Hepatocyte (in vitro differentiated cells): ENCODE measurements at regions not wholly inside any gene's neighbourhood (a gene's known extent, or its start where the extent isn't known, plus 50 kb on each side); places are given as distances from the start of the nearest gene placed in this dataset.
"Not testable (repeated sequence)": the region's sequence is repeated elsewhere in the genome, so short reads cannot be mapped to it uniquely, and the experiment has no call there.

Experiments used
- DNase-seq: peaks from one replicate; pipeline ENCODE4 v3.0.0-alpha.2; 2016; ENCODE audit warnings: low spot score
- H2AFZ ChIP-seq: fragments of 200-600 bp; sonication (generic); 2 replicates; pipeline ENCODE4 v1.6.0; 2016; ENCODE audit warnings: antibody characterized with exemption, mild to moderate bottlenecking
- H3K27ac ChIP-seq: fragments of 200-600 bp; sonication (generic); 2 replicates; pipeline ENCODE4 v1.5.1; 2016; ENCODE audit warnings: mild to moderate bottlenecking
- H3K27me3 ChIP-seq: fragments of 200-600 bp; sonication (generic); 2 replicates; pipeline ENCODE4 v1.6.1; 2016
- H3K36me3 ChIP-seq: fragments of 200-600 bp; sonication (generic); replicated peaks from 2 replicates; pipeline ENCODE4 v1.5.1; 2016; ENCODE audit warnings: low read depth; ENCODE audit not compliant: insufficient read depth
- H3K4me1 ChIP-seq: fragments of 200-600 bp; sonication (generic); 2 replicates; pipeline ENCODE4 v1.5.1; 2016; ENCODE audit warnings: mild to moderate bottlenecking, moderate library complexity; ENCODE audit not compliant: insufficient read depth
- H3K4me2 ChIP-seq: fragments of 200-600 bp; sonication (generic); 2 replicates; pipeline ENCODE4 v1.6.0; 2016
- H3K4me3 ChIP-seq: fragments of 200-600 bp; sonication (generic); 2 replicates; pipeline ENCODE4 v1.5.1; 2016; ENCODE audit warnings: mild to moderate bottlenecking
- H3K79me2 ChIP-seq: fragments of 200-600 bp; sonication (generic); 2 replicates; pipeline ENCODE4 v1.6.0; 2017; ENCODE audit warnings: mild to moderate bottlenecking
- H3K9me2 ChIP-seq: fragments of 200-600 bp; sonication (generic); replicated peaks from 2 replicates; pipeline ENCODE4 v1.6.0; 2017; ENCODE audit warnings: mild to moderate bottlenecking; ENCODE audit not compliant: insufficient read depth
- H3K9me3 ChIP-seq: fragments of 200-600 bp; sonication (generic); 2 replicates; pipeline ENCODE4 v1.5.1; 2016; ENCODE audit warnings: low read depth, mild to moderate bottlenecking
- H4K20me1 ChIP-seq: fragments of 200-600 bp; sonication (generic); 2 replicates; pipeline ENCODE4 v1.6.0; 2016; ENCODE audit warnings: mild to moderate bottlenecking; ENCODE audit not compliant: insufficient read depth, poor library complexity, severe bottlenecking
- EZH2 ChIP-seq: fragments of 200-600 bp; sonication (generic); IDR thresholded peaks from 2 replicates; pipeline ENCODE4 v1.6.1; 2016; ENCODE audit warnings: antibody characterized with exemption, mild to moderate bottlenecking, borderline replicate concordance
- EZH2phosphoT487 ChIP-seq: fragments of 200-600 bp; sonication (generic); IDR thresholded peaks from one replicate; pipeline ENCODE4 v1.6.1; 2018; ENCODE audit warnings: antibody characterized with exemption, mild to moderate bottlenecking, low read depth, moderate library complexity; ENCODE audit not compliant: unreplicated experiment, severe bottlenecking
- WGBS: methylation state at CpG from one replicate; pipeline ENCODE4 v1.1.6; 2016; ENCODE audit warnings: low lambda C conversion rate; ENCODE audit errors: missing lambda C conversion rate; 5-methylcytosine and 5-hydroxymethylcytosine counted together
- TF ChIP-seq, protein P1 (sequence below): fragments of 200-600 bp; sonication (generic); IDR thresholded peaks from 2 replicates; pipeline ENCODE4 v1.5.1; 2016; ENCODE audit warnings: antibody characterized with exemption, mild to moderate bottlenecking; ENCODE audit not compliant: poor library complexity

GRCh38 chr3:15905041-15905440 is 107.3 kb upstream of the ANKRD28 start:
- Histone ChIP-seq H3K4me2 (no peak overlapping the region), H3K27me3 (no peaks in the 10 kb centered on the region), H4K20me1 (no peaks in the 10 kb centered on the region), H3K36me3 (no peaks in the 10 kb centered on the region), H3K9me3 (no peaks in the 10 kb centered on the region), H3K4me3 (no peak overlapping the region), H3K4me1 (no peaks in the 10 kb centered on the region), H2AFZ (no peak overlapping the region), H3K9me2 (no peaks in the 10 kb centered on the region), H3K79me2 (no peaks in the 10 kb centered on the region), H3K27ac (no peak overlapping the region)
- 63% methylated on average over 1 of the region's 1 CpG for WGBS
- TF ChIP-seq, protein P1, sequence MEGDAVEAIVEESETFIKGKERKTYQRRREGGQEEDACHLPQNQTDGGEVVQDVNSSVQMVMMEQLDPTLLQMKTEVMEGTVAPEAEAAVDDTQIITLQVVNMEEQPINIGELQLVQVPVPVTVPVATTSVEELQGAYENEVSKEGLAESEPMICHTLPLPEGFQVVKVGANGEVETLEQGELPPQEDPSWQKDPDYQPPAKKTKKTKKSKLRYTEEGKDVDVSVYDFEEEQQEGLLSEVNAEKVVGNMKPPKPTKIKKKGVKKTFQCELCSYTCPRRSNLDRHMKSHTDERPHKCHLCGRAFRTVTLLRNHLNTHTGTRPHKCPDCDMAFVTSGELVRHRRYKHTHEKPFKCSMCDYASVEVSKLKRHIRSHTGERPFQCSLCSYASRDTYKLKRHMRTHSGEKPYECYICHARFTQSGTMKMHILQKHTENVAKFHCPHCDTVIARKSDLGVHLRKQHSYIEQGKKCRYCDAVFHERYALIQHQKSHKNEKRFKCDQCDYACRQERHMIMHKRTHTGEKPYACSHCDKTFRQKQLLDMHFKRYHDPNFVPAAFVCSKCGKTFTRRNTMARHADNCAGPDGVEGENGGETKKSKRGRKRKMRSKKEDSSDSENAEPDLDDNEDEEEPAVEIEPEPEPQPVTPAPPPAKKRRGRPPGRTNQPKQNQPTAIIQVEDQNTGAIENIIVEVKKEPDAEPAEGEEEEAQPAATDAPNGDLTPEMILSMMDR, result no peak
- TF ChIP-seq EZH2 (no peak), EZH2phosphoT487 (no peak)
- DNase-seq, result no peak

DNA sequence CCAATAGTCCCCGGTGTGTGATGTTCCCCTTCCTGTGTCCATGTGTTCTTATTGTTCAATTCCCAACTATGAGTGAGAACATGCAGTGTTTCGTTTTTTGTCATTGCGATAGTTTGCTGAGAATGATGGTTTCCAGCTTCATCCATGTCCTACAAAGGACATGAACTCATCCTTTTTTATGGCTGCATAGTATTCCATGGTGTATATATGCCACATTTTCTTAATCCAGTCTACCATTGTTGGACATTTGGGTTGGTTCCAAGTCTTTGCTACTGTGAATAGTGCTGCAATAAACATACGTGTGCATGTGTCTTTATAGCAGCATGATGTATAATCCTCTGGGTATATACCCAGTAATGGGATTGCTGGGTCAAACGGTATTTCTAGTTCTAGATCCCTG is 109.6 kb upstream of the ANKRD28 start:
- WGBS, result 87% methylated on average over 5 of the region's 5 CpGs
- H3K4me1 ChIP-seq, H3K4me3 ChIP-seq, H4K20me1 ChIP-seq, H3K79me2 ChIP-seq, H3K27ac ChIP-seq, H3K36me3 ChIP-seq, DNase-seq, H3K4me2 ChIP-seq, H3K9me3 ChIP-seq, H3K27me3 ChIP-seq, H2AFZ ChIP-seq, H3K9me2 ChIP-seq: not testable (repeated sequence)

DNA sequence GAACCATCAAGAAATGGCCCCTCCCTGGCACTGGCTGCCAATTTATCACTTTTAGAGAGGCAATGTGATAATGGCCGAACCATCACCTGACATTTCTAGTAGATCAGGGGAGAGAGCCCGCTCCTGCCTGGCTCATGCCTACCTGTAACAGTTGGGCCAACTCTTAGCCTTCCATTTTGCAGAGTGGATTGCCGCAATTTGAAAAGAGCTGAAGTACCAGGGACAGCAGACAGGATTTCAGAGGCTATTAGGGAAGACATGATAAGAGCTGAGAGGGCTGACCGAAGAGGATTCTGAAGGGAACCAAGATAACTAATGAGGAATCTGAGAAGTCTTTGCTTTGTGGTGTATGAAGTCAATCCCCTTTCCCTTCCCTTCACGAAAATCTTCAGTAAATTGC is 121.2 kb upstream of the ANKRD28 start:
- Histone ChIP-seq H2AFZ (no peak overlapping the region), H3K4me3 (no peak overlapping the region), H3K9me3 (no peaks in the 10 kb centered on the region), H3K36me3 (no peaks in the 10 kb centered on the region), H3K27me3 (no peaks in the 10 kb centered on the region), H3K4me1 (no peaks in the 10 kb centered on the region), H4K20me1 (no peaks in the 10 kb centered on the region), H3K9me2 (no peaks in the 10 kb centered on the region), H3K79me2 (no peaks in the 10 kb centered on the region), H3K27ac (no peak overlapping the region), H3K4me2 (no peak overlapping the region)
- no peak for TF ChIP-seq EZH2phosphoT487
- TF ChIP-seq, protein P1, result no peak
- no peak for DNase-seq
- WGBS, result 76% methylated on average over 5 of the region's 5 CpGs

- Histone ChIP-seq H3K9me3 (no peaks in the 10 kb centered on the region), H3K79me2 (no peaks in the 10 kb centered on the region), H3K4me3 (no peak overlapping the region), H2AFZ (no peak overlapping the region), H3K9me2 (no peaks in the 10 kb centered on the region), H3K27ac (no peak overlapping the region), H4K20me1 (no peaks in the 10 kb centered on the region), H3K4me1 (no peaks in the 10 kb centered on the region), H3K27me3 (no peaks in the 10 kb centered on the region), H3K36me3 (no peaks in the 10 kb centered on the region), H3K4me2 (no peak overlapping the region)
- no peak for TF ChIP-seq EZH2phosphoT487
- TF ChIP-seq, protein P1, result no peak
- no peak for TF ChIP-seq EZH2
- 80% methylated on average over 2 of the region's 2 CpGs for WGBS
- DNase-seq, result no peak
These were observed 122.2 kb upstream of the ANKRD28 start for GRCh38 chr3:15919971-15920370.
